ENCODE measurements at regions not wholly inside any gene's neighbourhood (a gene's known extent, or its start where the extent isn't known, plus 50 kb on each side); places are given as distances from the start of the nearest gene placed in this dataset.

- no peak for TF ChIP-seq CTCF (conservative IDR thresholded peaks at IDR 0.05; ENCODE audit: low read depth, low read length)
- peaks cover 12% of the 10 kb centered on the region for H3K4me1 ChIP-seq (ENCODE audit: insufficient read depth, low read length)
- intact Hi-C loops (cut with micrococcal nuclease): no loop called here
- no peak overlapping the region for H3K27ac ChIP-seq (ENCODE audit: low read length)
- no peaks in the 10 kb centered on the region for H3K79me2 ChIP-seq (ENCODE audit: low read length)
- no peaks in the 10 kb centered on the region for H4K20me1 ChIP-seq (ENCODE audit: low read length)
- H3K27me3 ChIP-seq (ENCODE audit: low read length): no peaks in the 10 kb centered on the region
- H2AFZ ChIP-seq (ENCODE audit: low read length): no peak overlapping the region
- DNase-seq: no peak
- ChIA-PET POLR2A (ENCODE audit: unreplicated experiment) (no interaction called here), CTCF (no interaction called here)
- ATAC-seq: no peak
- no peaks in the 10 kb centered on the region for H3F3A ChIP-seq (ENCODE audit: low read length, unreplicated experiment)
- BruUV-seq (replicated peaks): no TSS peak
- no peak overlapping the region for H3K9ac ChIP-seq (ENCODE audit: low read length)
- no peaks in the 10 kb centered on the region for H3K36me3 ChIP-seq (ENCODE audit: low read depth, low read length)
- no peaks in the 10 kb centered on the region for H3K9me3 ChIP-seq (ENCODE audit: low read length)
- H3K4me2 ChIP-seq (ENCODE audit: low read length): no peak overlapping the region
- H3K4me3 ChIP-seq (ENCODE audit: low read length): no peak overlapping the region
- no peaks in the 10 kb centered on the region for H3K9me2 ChIP-seq (replicated peaks; ENCODE audit: low read length)
Measured at GRCh38 chr7:110521357-110521911, 569.5 kb upstream of the LRRN3 start.

DNA sequence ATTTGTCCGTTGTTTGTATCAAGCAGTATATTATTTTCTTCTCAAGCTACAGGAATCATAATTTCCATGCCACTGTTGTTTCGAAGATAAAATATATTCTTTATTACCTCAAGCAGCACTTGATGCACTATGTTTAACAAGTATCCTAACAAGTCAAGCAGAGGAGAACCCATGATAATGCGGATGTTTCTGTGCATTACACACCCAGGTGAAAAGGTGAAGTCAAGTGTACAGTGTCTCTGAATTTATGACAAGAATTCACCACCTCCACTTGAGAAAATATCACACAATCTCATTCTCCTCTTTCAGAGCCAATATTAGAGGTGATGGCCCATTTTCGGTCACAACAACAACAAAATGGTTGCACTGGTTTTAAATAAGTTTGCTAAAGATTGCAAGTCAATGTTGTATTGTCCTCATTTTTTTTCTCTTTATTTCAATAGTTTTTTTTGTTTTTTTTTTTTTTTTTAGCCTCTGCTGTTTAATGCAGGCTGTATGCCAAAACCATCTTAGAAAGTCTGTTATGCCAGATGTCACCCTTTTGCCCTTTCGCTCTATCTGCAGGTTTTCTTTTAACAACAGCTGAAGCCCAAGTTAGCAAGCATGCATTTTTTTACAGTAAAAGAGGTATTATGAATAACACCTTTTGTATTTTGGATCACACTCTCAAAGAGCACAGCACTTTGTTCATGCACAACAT, 568.7 kb upstream of the LRRN3 start:
- POLR2A ChIA-PET (ENCODE audit: unreplicated experiment): interaction anchor here (0.6 kb wide), 2 partner anchors 122 to 1831 kb away, joined by 3 to 10 read pairs; no protein-coding TSS in a partner anchor

More for the DNA sequence above, 568.7 kb upstream of the LRRN3 start:
- Histone ChIP-seq H3K79me2 (ENCODE audit: low read length) (no peaks in the 10 kb centered on the region), H3K9me3 (ENCODE audit: low read length) (no peaks in the 10 kb centered on the region), H3K9ac (ENCODE audit: low read length) (peak overlapping the region; percentile 28), H3K27ac (ENCODE audit: low read length) (peak overlapping the region; percentile 58), H4K20me1 (ENCODE audit: low read length) (no peaks in the 10 kb centered on the region), H3K4me2 (ENCODE audit: low read length) (peak overlapping the region; percentile 45), H3K36me3 (ENCODE audit: low read depth, low read length) (no peaks in the 10 kb centered on the region), H3K27me3 (ENCODE audit: low read length) (no peaks in the 10 kb centered on the region), H2AFZ (ENCODE audit: low read length) (no peak overlapping the region), H3K9me2 (replicated peaks; ENCODE audit: low read length) (no peaks in the 10 kb centered on the region), H3K4me1 (ENCODE audit: insufficient read depth, low read length) (peaks cover 12% of the 10 kb centered on the region), H3K4me3 (ENCODE audit: low read length) (no peak overlapping the region), H3F3A (ENCODE audit: low read length, unreplicated experiment) (no peaks in the 10 kb centered on the region)
- no peak for ATAC-seq
- TF ChIP-seq EZH2 (IDR thresholded peaks at IDR 0.05; ENCODE audit: low read length, unreplicated experiment): no peak
- no peak for TF ChIP-seq CTCF (conservative IDR thresholded peaks at IDR 0.05; ENCODE audit: low read depth, low read length)
- no peak for TF ChIP-seq EZH2phosphoT487 (IDR thresholded peaks at IDR 0.05; ENCODE audit: borderline replicate concordance, low read length)
- CTCF ChIA-PET: no interaction called here
- no TSS peak for BruUV-seq (replicated peaks)
- intact Hi-C loops (cut with micrococcal nuclease): no loop called here
- DNase-seq: no peak

Data from PC-3 (cell line).